COR-L47 (cell line): ENCODE measurements at regions not wholly inside any gene's neighbourhood (a gene's known extent, or its start where the extent isn't known, plus 50 kb on each side); places are given as distances from the start of the nearest gene placed in this dataset.

Source experiments
- DNase-seq: peaks from one replicate; lab custom pipeline; 2025; lab: John Stamatoyannopoulos, UW

GRCh38 chr11:79864882-79865281 lies 424.1 kb upstream of the TENM4 start:
- DNase-seq: no peak

GRCh38 chr11:79860336-79860735 lies 419.5 kb upstream of the TENM4 start:
- DNase-seq: no peak

- DNase-seq: no peak
Observed at GRCh38 chr11:79857377-79858214, 416.8 kb upstream of the TENM4 start.

DNA sequence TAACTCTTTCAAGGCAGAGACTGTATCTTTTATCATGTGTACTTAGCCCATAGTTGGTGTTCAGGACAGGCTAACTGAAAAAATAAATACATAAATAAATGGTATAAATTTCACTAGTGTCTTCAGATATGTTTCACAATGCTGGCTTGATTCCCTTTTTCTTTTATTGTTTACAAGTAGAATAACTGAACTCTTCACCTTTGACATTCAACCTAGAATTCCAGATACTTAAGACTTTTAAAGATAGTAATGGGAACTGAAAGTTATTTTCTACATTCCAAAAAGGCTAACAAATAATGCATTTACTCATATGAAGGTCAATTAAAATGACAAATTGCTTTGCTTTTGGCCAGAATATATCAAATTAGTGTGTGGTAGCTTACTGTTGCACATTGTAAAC lies 411.3 kb upstream of the TENM4 start:
- no peak for DNase-seq

GRCh38 chr11:79845002-79845709 lies 404.3 kb upstream of the TENM4 start:
- no peak for DNase-seq

GRCh38 chr11:79834015-79834414 lies 393.2 kb upstream of the TENM4 start:
- DNase-seq: no peak

- DNase-seq: no peak
Observed at GRCh38 chr11:79830446-79830845, 389.6 kb upstream of the TENM4 start.

GRCh38 chr11:79829891-79830290 lies 389.1 kb upstream of the TENM4 start:
- no peak for DNase-seq

- DNase-seq: no peak
Observed at GRCh38 chr11:79822766-79823165, 381.9 kb upstream of the TENM4 start.

DNA sequence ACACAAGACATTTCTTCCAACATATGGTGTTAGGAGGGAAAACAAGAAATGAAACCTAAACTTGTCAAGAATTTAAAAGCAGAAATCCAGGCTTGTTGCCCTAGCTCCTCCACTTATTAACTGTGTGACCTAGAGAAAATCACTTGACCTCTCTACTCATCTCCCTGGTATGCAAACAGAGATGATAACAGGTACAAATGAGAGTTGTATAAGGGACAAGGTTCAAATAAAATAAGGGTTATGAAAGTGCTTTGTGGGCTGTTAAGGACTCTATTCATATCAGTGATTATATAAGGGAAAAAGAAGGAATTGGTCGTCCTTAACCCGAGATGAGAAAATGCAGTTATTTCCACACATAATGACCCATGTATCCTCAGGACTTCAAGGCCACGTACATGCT lies 372.7 kb upstream of the TENM4 start:
- DNase-seq: no peak

DNA sequence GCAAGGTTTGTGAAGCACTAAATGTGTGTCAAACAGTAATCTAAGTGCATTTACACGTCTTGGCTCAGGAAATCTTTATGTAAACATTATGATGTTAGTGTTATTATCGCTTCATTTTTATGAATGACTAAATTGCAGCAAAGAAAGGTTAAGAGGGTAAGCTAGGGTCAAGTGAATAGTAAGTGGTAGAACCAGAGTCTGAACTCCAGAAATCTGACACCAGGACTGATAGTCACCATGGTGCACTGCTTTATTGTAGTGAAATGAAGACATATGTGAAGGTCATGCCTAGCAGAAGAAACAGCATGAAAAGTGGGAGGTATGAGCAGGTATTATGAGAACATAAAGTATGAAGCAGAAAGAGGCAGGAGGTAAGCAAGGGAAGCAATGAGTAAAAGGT lies 368.7 kb upstream of the TENM4 start:
- DNase-seq: no peak

DNA sequence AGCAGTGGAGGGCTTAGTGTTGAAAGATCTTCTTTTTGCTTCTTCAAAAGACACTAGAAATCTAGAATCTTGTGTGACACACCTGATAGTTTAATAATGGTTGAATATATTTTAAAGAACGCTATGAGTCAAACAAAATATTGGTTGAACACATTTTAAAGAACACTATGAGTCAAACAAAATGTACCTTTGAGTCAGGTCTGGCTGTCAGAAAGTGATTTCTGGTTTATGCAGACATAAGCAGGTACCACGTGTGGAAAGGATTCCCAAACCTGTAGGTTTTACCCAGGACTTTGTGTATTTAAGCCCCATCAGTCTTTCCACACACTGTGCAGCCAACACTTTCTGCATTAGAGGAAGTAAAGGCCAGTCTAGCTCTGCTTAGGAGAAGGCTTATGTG lies 366.7 kb upstream of the TENM4 start:
- DNase-seq: no peak

- no peak for DNase-seq
Observed at GRCh38 chr11:79796704-79797103, 355.9 kb upstream of the TENM4 start.

GRCh38 chr11:79794484-79795393 lies 353.9 kb upstream of the TENM4 start:
- no peak for DNase-seq

- DNase-seq: no peak
Observed at GRCh38 chr11:79794057-79794456, 353.2 kb upstream of the TENM4 start.

DNA sequence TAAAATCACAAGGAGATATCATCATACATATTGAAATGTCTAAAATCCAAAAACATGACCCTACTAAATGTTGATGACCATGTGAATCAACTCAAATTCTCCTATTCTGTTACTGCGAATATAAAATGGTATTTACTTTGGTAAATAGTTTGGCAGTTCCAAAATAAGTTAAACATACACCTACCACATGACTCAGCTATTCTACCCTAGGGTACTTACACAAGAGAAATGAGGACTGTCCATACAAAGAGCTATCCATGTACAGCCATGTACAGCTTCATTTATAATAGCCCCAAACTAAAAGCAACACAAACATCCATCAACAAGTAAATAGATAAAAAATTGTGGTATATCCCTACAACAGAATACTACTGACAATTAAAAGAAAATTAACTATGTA lies 346.1 kb upstream of the TENM4 start:
- no peak for DNase-seq

DNA sequence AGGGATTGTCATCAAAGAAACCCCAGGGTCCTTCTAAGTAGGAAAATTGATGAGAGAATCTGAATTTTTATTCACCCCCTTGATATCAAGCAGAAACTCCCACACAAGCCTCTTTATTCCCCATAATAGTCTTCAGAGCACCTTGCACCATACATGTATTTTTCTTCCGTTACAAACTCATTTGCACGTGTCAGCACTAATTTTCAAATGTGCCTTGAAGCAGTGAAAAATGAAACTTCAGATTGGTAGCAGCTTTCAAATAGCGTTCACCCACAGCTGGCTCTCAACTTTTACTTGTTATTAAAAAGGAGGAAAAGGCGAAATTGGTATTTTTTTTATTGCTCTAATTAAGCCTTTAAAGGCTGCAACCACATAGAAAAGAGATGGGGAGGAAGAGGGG lies 343.0 kb upstream of the TENM4 start:
- no peak for DNase-seq

DNA sequence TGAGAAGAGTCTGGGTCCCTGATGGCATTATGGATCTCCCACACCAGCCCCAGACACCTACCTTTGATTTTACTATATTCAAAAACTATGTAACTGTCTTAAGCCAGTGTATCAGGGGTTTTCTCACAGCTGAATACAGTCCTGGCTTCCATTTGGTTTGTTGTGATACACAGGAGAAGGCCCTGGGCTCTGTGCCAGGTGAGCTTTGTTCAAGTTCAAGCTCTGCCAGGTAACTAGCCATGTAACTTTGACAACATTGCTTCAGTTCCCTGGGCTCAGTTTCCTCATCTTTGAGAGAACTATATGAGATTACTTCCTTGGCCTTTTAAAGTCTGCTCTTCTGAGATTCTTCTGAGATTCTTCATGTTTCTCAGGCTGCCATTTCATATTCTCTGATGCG lies 327.5 kb upstream of the TENM4 start:
- DNase-seq: peak; percentile 29

GRCh38 chr11:79762279-79762921 lies 321.6 kb upstream of the TENM4 start:
- DNase-seq: no peak

GRCh38 chr11:79758325-79758724 lies 317.5 kb upstream of the TENM4 start:
- DNase-seq: no peak

DNA sequence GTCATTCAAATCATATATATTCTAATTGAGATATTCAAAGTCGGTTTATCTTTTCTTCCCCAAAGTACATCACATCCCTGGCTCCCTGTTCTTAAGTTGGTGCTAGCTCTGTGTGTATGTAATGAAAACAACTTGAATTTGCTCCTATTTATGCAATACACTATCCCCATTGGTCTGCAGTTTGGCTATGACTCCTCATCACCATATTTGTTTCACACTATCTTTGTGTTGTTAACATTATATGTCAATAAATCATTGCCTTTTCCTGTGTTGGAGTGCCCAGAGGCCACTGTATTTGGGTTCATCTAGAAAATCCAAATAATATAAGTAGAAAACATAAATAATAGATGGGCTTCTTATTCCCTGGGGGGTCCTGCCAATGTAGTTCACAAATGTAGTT lies 306.6 kb upstream of the TENM4 start:
- no peak for DNase-seq

DNA sequence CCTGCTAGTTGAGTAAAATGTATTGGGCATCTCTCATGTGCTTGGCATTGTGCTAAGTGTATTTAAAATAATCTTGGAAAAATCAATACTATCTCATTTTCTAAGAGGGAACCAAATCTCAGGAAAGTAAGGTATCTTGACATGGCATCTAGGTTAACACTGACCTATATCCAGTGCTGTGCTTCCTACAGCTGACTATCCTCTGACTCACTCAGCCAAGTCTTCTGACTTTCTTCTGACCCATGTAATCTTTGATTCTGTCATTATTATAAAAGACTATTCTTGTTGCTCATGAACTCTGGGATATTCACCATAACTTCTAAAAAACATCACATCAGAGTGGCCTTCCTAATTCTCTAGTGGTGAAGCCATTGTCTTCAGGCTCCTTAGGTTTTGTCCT lies 304.1 kb upstream of the TENM4 start:
- no peak for DNase-seq
